ENCODE measurements at regions not wholly inside any gene's neighbourhood (a gene's known extent, or its start where the extent isn't known, plus 50 kb on each side); places are given as distances from the start of the nearest gene placed in this dataset.

DNA sequence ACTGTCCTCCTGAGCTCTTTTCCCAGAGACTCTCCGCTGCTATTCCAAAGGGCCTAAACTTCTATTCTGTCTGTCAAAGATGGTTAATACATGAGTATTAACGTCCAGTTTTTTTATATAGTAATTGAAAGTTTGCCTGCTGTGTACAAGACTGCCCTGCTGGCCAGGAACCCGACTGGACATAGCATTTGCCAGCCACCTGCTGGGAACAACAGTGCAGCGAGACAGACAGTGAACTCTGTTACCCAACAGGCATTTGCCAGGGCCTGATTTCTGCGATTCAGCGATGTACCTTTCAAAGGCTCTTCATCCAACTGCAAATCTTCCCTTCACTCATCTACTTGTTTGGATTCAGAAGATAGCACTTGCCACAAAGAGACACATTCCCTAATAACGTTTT is 128.8 kb upstream of the SEM1 start:
- H3K4me1 ChIP-seq (ENCODE audit: insufficient read depth, insufficient read length): no peaks in the 10 kb centered on the region
- no peaks in the 10 kb centered on the region for H3K36me3 ChIP-seq (ENCODE audit: insufficient read depth, insufficient read length, low read length)
- H3K4me3 ChIP-seq (ENCODE audit: insufficient read length, low read depth): no peak overlapping the region
- TF ChIP-seq ZNF274 (IDR thresholded peaks at IDR 0.05; ENCODE audit: low read depth, low read length): no peak
- TF ChIP-seq SUZ12 (IDR thresholded peaks at IDR 0.05; ENCODE audit: extremely low read depth, insufficient read depth, insufficient read length): no peak
- no peak for TF ChIP-seq YY1 (IDR thresholded peaks at IDR 0.05; ENCODE audit: insufficient read depth, insufficient read length)
- DNase-seq (ENCODE audit: low read depth, low spot score): no peak
- no peaks in the 10 kb centered on the region for H3K9me3 ChIP-seq (ENCODE audit: insufficient read depth, low read length)
- no peaks in the 10 kb centered on the region for H3K27me3 ChIP-seq (ENCODE audit: insufficient read depth, insufficient read length)
- H3K9ac ChIP-seq (ENCODE audit: insufficient read length, low read depth): no peak overlapping the region

DNA sequence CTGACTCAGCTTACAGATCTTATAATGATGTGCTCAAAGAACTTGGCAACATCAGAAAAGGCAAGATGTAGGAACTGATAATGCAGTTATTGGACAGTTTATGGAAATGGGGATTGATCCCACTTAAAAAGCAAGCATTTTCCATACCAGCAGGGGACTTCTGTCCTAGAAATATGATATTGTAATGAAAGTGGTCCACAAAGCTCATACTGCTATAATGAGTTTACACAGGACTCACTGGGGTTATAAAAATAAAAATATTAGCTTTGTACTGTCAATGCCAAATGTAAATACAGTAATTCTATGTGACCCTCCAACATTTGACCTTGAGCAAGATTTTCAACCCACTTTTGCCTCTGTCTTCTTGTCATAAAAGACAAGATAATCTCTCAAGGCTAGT is 145.5 kb upstream of the SEM1 start:
- Histone ChIP-seq H3K4me1 (ENCODE audit: insufficient read depth, insufficient read length) (no peaks in the 10 kb centered on the region), H3K4me3 (ENCODE audit: insufficient read length, low read depth) (no peak overlapping the region), H3K9ac (ENCODE audit: insufficient read length, low read depth) (no peak overlapping the region), H3K36me3 (ENCODE audit: insufficient read depth, insufficient read length, low read length) (no peaks in the 10 kb centered on the region), H3K9me3 (ENCODE audit: insufficient read depth, low read length) (no peaks in the 10 kb centered on the region), H3K27me3 (ENCODE audit: insufficient read depth, insufficient read length) (no peaks in the 10 kb centered on the region)
- TF ChIP-seq ZNF274 (IDR thresholded peaks at IDR 0.05; ENCODE audit: low read depth, low read length): no peak
- no peak for TF ChIP-seq YY1 (IDR thresholded peaks at IDR 0.05; ENCODE audit: insufficient read depth, insufficient read length)
- TF ChIP-seq SUZ12 (IDR thresholded peaks at IDR 0.05; ENCODE audit: extremely low read depth, insufficient read depth, insufficient read length): no peak
- DNase-seq (ENCODE audit: low read depth, low spot score): no peak

DNA sequence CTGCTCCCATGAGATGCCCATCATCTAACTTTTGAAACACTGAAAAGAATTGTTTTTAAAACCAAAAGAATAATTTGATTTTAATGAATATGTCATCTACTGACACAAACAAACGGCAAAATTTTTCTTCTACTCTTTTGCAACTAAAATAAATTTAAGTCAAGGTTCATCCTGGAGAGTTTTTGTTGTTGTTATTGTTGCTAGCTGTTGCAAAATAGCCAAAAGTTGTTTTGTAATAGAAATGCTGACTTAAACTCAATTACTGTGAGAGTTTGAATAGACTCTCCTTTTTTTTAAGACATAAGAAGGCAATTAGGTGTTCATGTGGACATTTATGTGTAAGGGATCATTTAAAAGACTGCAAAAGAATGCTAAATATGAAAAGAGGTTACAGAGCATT is 146.0 kb upstream of the SEM1 start:
- TF ChIP-seq ZNF274 (IDR thresholded peaks at IDR 0.05; ENCODE audit: low read depth, low read length) (no peak), YY1 (IDR thresholded peaks at IDR 0.05; ENCODE audit: insufficient read depth, insufficient read length) (no peak), SUZ12 (IDR thresholded peaks at IDR 0.05; ENCODE audit: extremely low read depth, insufficient read depth, insufficient read length) (no peak)
- no peak for DNase-seq (ENCODE audit: low read depth, low spot score)
- Histone ChIP-seq H3K27me3 (ENCODE audit: insufficient read depth, insufficient read length) (no peaks in the 10 kb centered on the region), H3K9me3 (ENCODE audit: insufficient read depth, low read length) (no peaks in the 10 kb centered on the region), H3K9ac (ENCODE audit: insufficient read length, low read depth) (no peak overlapping the region), H3K4me1 (ENCODE audit: insufficient read depth, insufficient read length) (no peaks in the 10 kb centered on the region), H3K36me3 (ENCODE audit: insufficient read depth, insufficient read length, low read length) (no peaks in the 10 kb centered on the region), H3K4me3 (ENCODE audit: insufficient read length, low read depth) (no peak overlapping the region)

DNA sequence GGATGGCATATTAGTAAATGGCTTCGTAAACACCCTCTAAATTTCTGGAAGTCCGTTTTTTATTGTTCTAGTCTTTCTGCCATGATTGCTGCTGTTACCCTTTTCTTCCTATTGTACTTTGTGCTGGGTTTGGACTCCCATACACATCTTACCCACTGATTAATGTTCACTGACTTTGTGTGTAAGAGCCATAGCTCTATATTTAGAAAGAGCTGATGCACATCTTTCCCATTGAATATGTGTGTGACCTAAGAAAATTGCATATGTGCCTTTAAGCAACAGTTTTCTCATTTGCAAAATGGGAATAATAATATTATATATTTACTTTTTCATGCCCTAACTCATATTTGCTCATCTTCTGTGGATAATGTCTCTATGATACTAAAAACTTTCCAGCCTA is 135.8 kb upstream of the DLX6 start:
- Histone ChIP-seq H3K27me3 (ENCODE audit: insufficient read depth, insufficient read length) (no peaks in the 10 kb centered on the region), H3K4me1 (ENCODE audit: insufficient read depth, insufficient read length) (no peaks in the 10 kb centered on the region), H3K4me3 (ENCODE audit: insufficient read length, low read depth) (no peak overlapping the region), H3K9me3 (ENCODE audit: insufficient read depth, low read length) (no peaks in the 10 kb centered on the region), H3K9ac (ENCODE audit: insufficient read length, low read depth) (no peak overlapping the region), H3K36me3 (ENCODE audit: insufficient read depth, insufficient read length, low read length) (no peaks in the 10 kb centered on the region)
- TF ChIP-seq SUZ12 (IDR thresholded peaks at IDR 0.05; ENCODE audit: extremely low read depth, insufficient read depth, insufficient read length) (no peak), ZNF274 (IDR thresholded peaks at IDR 0.05; ENCODE audit: low read depth, low read length) (no peak), YY1 (IDR thresholded peaks at IDR 0.05; ENCODE audit: insufficient read depth, insufficient read length) (no peak)
- no peak for DNase-seq (ENCODE audit: low read depth, low spot score)

DNA sequence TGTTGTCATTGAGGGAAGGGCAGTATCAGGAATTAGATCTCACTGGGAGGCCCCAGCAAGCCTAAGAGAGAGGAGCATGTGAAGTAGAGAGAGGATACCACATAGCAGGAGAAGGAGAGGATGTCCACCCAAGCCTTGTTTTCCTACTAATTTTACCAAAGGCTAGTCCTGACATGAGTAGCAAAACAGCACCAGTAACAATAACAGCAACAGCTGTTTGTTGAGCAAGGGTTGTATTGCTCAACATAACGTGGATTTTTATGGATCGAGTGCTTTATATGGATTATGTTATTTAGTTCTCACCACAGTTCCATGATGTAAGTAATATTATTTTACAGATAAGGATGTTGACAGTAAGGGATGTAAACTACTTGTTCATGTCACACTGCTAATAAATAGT is 135.2 kb upstream of the DLX6 start:
- Histone ChIP-seq H3K9ac (ENCODE audit: insufficient read length, low read depth) (no peak overlapping the region), H3K4me3 (ENCODE audit: insufficient read length, low read depth) (no peak overlapping the region), H3K36me3 (ENCODE audit: insufficient read depth, insufficient read length, low read length) (no peaks in the 10 kb centered on the region), H3K4me1 (ENCODE audit: insufficient read depth, insufficient read length) (no peaks in the 10 kb centered on the region), H3K27me3 (ENCODE audit: insufficient read depth, insufficient read length) (no peaks in the 10 kb centered on the region), H3K9me3 (ENCODE audit: insufficient read depth, low read length) (no peaks in the 10 kb centered on the region)
- DNase-seq (ENCODE audit: low read depth, low spot score): no peak
- TF ChIP-seq ZNF274 (IDR thresholded peaks at IDR 0.05; ENCODE audit: low read depth, low read length): no peak
- no peak for TF ChIP-seq SUZ12 (IDR thresholded peaks at IDR 0.05; ENCODE audit: extremely low read depth, insufficient read depth, insufficient read length)
- no peak for TF ChIP-seq YY1 (IDR thresholded peaks at IDR 0.05; ENCODE audit: insufficient read depth, insufficient read length)

DNA sequence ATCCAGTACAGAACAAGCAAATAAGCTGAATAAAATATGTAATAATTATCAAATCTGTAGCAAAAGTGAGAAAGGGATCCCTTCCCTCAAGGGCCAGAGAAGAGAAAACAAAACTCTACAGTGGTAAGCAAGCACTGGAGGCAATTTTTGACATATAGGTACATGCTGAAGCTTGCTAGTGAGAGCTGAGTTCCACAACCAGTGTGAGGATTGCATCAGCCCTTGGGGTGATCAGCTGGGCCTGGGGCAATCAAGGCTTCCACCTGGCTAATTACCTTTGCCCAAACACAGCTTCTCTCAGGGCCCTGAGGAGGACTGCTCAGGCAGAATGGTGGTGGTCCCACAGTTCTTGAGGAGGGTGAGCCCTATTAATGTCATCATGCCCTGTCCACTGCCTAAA is 134.4 kb upstream of the DLX6 start:
- Histone ChIP-seq H3K27me3 (ENCODE audit: insufficient read depth, insufficient read length) (no peaks in the 10 kb centered on the region), H3K4me1 (ENCODE audit: insufficient read depth, insufficient read length) (no peaks in the 10 kb centered on the region), H3K36me3 (ENCODE audit: insufficient read depth, insufficient read length, low read length) (no peaks in the 10 kb centered on the region), H3K9ac (ENCODE audit: insufficient read length, low read depth) (no peak overlapping the region), H3K9me3 (ENCODE audit: insufficient read depth, low read length) (no peaks in the 10 kb centered on the region), H3K4me3 (ENCODE audit: insufficient read length, low read depth) (no peak overlapping the region)
- DNase-seq (ENCODE audit: low read depth, low spot score): no peak
- TF ChIP-seq SUZ12 (IDR thresholded peaks at IDR 0.05; ENCODE audit: extremely low read depth, insufficient read depth, insufficient read length) (no peak), ZNF274 (IDR thresholded peaks at IDR 0.05; ENCODE audit: low read depth, low read length) (no peak), YY1 (IDR thresholded peaks at IDR 0.05; ENCODE audit: insufficient read depth, insufficient read length) (no peak)

DNA sequence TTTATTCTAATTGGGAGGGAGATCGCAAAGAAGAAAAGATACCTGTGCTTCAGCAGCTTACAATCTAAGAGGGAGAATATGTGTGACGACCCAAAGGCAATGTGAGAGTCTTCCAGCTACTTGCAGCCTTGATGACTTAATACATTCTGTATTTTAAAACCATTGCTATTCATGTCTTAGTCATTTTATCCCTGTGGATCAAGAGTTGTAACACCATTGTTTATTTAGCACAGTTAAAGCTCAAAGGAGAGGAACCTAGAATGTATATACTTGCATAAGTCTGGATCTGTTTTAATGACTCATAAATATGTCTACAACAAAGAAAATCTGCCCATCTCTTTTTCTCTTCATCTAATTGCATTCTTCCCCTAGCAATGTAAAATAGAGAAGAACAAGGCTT is 117.9 kb upstream of the DLX6 start:
- no peak overlapping the region for H3K4me3 ChIP-seq (ENCODE audit: insufficient read length, low read depth)
- H3K9me3 ChIP-seq (ENCODE audit: insufficient read depth, low read length): no peaks in the 10 kb centered on the region
- no peaks in the 10 kb centered on the region for H3K27me3 ChIP-seq (ENCODE audit: insufficient read depth, insufficient read length)
- no peak overlapping the region for H3K9ac ChIP-seq (ENCODE audit: insufficient read length, low read depth)
- H3K36me3 ChIP-seq (ENCODE audit: insufficient read depth, insufficient read length, low read length): no peaks in the 10 kb centered on the region
- H3K4me1 ChIP-seq (ENCODE audit: insufficient read depth, insufficient read length): no peaks in the 10 kb centered on the region
- TF ChIP-seq ZNF274 (IDR thresholded peaks at IDR 0.05; ENCODE audit: low read depth, low read length): no peak
- no peak for TF ChIP-seq SUZ12 (IDR thresholded peaks at IDR 0.05; ENCODE audit: extremely low read depth, insufficient read depth, insufficient read length)
- DNase-seq (ENCODE audit: low read depth, low spot score): no peak

DNA sequence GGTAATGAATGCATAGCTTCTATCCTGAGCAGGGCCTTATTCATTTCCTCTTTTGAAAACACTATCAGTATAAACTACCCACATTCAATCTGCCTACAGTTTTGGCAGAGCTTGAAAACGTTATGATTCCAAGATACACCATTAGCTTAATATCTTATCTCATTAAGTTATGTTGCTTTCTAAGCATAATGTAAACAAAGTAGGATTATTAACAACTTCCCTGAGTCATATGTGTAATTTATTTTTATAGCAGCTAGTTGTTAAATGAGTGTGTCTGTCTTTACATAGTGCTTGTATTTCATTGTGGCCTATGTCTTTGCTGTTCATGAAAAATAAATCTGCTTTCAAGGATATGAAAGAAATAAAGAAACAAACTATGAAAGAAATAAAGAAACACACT is 106.2 kb upstream of the DLX6 start:
- TF ChIP-seq ZNF274 (IDR thresholded peaks at IDR 0.05; ENCODE audit: low read depth, low read length) (no peak), YY1 (IDR thresholded peaks at IDR 0.05; ENCODE audit: insufficient read depth, insufficient read length) (no peak), SUZ12 (IDR thresholded peaks at IDR 0.05; ENCODE audit: extremely low read depth, insufficient read depth, insufficient read length) (no peak)
- no peaks in the 10 kb centered on the region for H3K4me1 ChIP-seq (ENCODE audit: insufficient read depth, insufficient read length)
- no peak overlapping the region for H3K9ac ChIP-seq (ENCODE audit: insufficient read length, low read depth)
- no peaks in the 10 kb centered on the region for H3K36me3 ChIP-seq (ENCODE audit: insufficient read depth, insufficient read length, low read length)
- DNase-seq (ENCODE audit: low read depth, low spot score): no peak
- no peak overlapping the region for H3K4me3 ChIP-seq (ENCODE audit: insufficient read length, low read depth)
- H3K9me3 ChIP-seq (ENCODE audit: insufficient read depth, low read length): no peaks in the 10 kb centered on the region
- no peaks in the 10 kb centered on the region for H3K27me3 ChIP-seq (ENCODE audit: insufficient read depth, insufficient read length)
